Fibroblast of gingiva (primary cell): ENCODE measurements at regions not wholly inside any gene's neighbourhood (a gene's known extent, or its start where the extent isn't known, plus 50 kb on each side); places are given as distances from the start of the nearest gene placed in this dataset.
"Not testable (repeated sequence)": the region's sequence is repeated elsewhere in the genome, so short reads cannot be mapped to it uniquely, and the experiment has no call there.

Experiments
- DNase-seq: peaks from one replicate; pipeline ENCODE4 v3.0.0-alpha.2; 2011; ENCODE audit warnings: low read depth

DNA sequence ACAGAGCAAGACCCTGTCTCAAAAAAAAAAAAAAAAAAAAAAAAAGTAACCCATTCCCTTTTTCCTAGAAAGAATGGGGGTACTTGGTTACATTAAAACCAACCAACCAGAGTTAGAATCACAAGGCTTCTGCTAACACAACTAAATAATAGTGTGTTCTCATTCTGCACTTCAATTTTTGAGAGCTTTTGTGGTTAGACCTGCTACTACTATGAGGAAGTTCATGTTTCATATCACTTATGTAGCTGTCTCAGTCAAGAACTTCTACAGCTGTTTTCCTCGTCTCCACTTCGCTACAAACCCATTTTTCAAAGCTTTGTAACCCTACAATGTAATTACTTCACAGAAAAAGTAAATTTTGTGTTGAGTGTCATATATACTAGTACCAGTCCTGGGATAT, 58.3 kb downstream of the PDHA2 start:
- no peak for DNase-seq

- DNase-seq = no peak
Measured at GRCh38 chr4:95909211-95909610, 69.3 kb downstream of the PDHA2 start.

- no peak for DNase-seq
Measured at GRCh38 chr4:95910749-95911148, 70.9 kb downstream of the PDHA2 start.

DNA sequence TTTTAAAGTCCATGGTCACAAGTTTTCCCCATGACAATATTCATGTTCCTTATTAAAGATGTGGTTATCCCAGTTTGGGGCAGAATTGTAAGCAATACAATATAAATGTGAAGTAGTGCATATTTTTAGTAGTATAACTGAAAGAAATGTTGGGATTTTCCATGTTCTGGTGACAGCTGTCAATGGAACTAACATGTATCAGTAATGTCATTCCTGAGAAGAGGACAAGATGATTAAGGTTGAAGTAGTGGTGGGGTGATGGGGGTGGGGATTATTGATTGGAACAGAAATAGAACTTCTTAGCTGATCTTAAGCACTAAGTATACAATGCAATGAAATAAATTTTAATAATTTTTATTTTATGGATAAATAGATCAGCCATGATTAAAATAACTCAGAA, 81.6 kb downstream of the PDHA2 start:
- no peak for DNase-seq

GRCh38 chr4:95929448-95930064, 89.7 kb downstream of the PDHA2 start:
- no peak for DNase-seq

DNA sequence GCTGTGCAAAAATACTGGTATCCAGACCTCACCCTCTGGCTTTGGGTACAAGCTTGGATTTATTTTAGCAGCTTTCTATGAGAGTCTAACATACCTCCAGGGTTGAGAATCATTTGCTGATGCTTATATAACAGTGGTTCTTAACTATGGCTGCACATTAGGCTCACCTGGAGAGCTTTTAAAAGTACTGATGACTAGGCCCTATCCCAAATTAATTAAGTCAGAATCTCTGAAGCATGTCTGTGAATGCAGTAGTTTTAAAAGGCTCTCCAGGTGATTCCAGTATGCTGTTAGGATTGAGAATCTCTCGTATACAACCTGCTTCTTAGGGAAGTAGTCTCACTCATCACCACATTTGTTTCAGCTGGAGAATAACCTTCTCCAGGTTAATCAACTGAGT, 99.2 kb downstream of the PDHA2 start:
- no peak for DNase-seq

DNA sequence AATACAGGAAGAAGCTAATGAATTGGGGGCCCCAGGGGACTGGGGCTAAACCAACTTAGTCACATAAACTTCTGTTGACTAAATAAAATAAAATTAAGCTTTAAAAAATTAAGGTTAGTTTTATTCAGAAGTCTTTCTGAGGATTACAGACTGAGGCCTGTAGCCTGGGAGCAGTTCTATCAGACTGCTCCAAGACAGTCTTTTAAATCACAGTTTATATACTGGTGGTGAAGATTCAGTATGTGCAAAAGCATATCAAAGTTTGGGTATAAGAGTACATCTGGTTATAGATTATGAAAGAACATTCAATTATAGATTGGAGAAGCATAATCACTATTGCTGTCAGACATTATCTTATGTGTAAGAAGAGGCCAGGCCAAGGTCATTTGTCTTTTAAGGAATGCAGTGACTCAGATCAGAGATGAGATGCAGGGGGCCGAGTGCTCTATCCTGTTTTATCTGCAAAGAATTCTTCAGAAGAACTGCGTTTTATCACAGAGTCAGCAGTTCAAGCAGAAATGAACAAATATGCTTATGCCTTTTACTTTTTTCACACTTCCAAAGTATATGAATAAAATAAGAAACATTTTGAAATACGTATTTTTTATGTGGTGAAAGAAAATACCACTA, 109.4 kb downstream of the PDHA2 start:
- no peak for DNase-seq

DNA sequence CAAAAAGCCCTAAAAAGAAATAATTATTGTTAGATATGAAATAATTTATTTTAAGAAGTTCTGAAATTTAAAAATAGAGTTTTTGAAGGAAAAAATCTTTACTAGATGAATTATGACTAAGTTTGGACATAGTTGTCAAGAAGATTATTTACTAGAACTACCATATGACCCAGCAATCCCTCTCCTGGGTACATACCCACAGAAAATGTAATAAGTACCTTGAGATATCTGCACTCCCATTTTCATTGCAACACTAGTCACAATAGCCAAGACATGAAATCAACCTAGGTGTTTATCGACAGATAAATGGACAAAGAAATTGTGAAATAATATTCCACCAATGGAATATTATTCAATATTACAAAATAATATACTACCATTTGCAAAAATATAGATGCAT, 109.9 kb downstream of the PDHA2 start:
- DNase-seq = no peak

DNA sequence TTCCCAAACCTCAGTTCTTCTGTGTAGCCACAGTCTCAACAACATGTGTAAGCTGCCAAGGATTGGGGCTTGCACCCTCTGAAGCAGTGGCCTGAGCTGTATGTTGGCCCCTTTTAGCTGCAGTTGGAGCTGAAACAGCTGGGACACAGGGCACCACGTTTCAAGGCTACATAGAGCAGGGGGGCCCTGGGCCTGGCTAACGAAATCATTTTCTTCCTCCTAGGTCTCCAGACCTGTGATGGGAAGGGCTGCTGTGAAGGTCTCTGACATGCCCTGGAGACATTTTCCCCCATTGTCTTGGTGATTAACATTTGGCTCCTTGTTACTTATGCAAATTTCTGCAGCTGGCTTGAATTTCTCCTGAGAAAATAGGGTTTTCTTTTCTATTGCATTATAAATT, 112.6 kb downstream of the PDHA2 start:
- DNase-seq = not testable (repeated sequence)

DNA sequence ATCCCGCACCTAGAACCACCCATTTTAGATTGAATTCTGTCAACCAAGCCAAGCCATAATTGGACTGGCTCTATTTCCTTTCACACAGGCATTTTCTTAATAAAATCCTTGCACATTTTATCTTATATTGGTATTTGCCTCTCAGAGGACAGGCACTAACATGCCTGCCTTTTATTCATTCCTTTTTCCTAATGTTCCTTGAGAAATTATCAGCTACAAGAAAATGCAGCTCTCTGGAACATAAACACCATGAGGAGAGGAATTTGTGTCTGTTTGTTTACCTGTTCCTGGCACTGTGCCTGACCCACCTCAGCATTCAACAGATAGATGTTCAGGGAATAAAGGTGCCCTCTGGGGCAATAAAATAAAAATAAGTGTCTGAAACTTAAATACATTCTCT, 116.2 kb downstream of the PDHA2 start:
- DNase-seq = no peak

GRCh38 chr4:95957054-95957453, 117.2 kb downstream of the PDHA2 start:
- no peak for DNase-seq

GRCh38 chr4:95957759-95958158, 117.9 kb downstream of the PDHA2 start:
- DNase-seq = no peak

DNA sequence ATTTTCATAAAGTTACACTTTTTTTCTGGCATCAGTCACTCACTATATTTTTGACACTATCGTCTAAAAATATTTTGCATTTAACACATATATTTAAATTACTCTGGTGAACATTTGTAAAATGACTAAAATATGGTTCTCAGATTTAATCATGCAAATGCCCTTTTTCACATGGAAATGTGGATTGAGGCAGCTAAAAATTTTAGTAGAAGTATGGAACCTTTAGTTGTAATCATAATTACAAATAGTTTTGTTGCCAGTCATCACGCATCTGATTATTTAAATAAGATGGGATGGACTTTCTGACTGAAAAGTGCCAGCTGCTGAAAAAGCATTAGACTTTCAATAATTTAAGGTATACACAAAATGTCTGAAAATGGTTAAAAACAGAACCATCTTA, 119.3 kb downstream of the PDHA2 start:
- DNase-seq = no peak

DNA sequence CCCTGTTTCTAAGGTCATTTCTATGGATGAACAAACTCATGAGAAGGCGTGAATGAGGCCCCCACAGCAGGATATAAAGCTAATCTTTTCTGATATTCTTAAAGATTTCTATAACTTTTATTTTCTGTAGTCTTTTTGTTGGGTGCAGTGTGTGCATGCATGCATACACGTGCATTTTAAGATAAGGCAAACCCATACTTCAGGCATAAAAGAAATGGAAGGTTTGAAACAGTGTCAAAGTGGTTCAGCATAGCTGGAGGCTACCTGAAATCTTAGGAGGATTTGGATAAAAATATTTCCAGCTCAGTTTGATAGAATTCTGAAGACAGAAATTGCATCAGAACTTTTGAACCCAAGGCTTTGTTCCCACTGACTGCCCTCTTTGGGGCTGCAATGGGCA, 119.7 kb downstream of the PDHA2 start:
- no peak for DNase-seq

GRCh38 chr4:95963456-95963855, 123.6 kb downstream of the PDHA2 start:
- DNase-seq = no peak

DNA sequence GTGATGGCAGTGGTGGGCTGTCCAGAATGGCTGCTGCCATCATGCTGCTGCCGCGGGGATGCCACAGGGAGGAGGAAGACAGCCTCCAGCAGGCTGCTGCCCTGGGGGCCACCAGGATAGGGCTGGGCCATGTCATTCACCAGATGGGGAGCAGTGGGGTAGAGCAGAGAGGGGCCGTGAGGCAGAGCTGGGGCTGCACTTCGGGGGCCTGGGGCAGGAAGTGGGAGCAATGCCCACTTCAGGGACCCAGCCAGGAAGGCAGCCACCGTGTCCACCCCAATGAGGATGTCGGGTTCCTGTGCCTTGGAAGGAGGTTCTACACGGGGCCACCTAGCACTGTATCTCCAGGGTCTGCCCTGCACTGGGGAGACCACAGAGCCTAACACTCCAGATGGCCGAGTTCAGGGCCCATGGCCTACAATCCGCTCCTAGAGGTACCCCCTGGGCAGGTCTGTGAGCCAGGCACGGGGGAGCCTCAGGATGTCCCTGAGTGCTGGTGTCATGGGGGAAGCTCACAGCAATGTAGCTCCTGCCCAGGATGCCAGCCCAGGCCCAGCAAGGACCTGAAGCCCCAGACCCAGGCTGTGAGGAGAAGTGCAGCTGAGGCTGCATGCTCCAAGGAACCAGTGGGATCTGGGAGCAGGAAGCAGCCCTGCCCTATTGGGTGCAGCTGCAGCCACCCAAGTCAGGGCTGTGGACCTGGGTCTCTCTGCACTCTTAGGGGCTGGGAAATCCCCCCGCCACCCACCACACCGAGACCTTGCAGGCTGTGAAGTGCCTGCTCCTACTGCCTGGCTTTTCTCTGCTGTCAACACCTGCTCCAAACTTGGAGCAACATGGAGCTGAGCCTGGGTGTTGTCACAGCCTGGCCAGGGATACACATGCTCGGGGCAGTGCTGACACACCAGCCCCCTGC, 140.3 kb downstream of the PDHA2 start:
- DNase-seq = no peak

GRCh38 chr4:95980877-95981360, 141.0 kb downstream of the PDHA2 start:
- DNase-seq = no peak

DNA sequence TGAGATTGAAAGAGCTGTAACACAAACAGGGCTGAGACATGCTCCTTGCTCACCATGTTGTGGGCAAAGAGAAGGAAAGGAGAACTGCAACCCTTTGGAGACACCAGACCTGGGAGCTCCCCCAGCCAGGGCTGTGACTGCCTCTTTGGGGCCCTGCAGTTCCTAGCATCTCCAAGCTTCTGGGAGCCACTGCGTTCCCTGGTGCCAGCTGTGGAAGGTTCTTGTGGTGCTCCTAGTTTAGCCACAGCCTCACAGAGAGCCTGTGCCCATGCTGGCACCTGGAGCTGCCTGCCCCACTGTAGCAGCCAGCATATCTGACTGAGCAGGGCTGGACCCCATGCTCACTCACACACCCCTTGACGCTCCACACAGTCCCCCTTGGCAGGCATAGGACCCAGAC, 141.7 kb downstream of the PDHA2 start:
- no peak for DNase-seq

DNA sequence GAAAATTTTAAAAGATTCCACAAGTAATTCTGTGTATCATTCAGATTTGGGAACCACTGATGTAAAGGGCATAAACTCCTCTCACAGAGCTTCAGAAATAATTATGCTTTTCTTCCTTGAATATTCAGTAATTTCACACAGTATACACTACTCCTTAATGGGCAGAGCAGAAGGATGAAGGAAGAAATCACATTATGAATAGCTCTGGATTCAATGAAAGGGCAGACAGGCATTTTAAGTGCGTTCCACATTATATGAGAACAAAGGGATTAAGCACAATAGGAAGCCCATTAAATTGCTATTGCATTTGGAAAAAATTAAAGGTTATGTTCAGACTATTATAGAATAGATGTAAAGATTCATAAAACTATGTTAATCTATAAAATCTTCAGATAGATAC, 142.6 kb downstream of the PDHA2 start:
- DNase-seq = no peak

DNA sequence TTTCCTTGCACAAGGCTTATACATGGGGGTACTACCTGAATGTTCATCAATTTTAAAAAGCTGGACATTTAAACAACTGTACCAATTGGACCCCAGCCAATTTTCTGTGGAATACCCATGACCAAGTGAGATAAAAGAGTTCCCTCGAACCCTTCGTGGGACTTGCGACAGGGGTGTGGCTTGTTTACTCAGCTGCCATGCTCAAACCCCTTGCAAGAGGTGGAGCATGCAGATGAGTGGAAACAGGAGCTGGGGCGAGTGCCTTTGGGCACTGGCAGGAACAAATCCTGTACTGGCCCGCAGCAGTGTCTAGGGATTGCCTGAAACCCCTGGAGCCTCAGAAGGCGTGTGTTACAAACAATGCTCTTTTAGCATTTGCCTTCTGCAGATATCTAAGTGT, 144.2 kb downstream of the PDHA2 start:
- no peak for DNase-seq

DNA sequence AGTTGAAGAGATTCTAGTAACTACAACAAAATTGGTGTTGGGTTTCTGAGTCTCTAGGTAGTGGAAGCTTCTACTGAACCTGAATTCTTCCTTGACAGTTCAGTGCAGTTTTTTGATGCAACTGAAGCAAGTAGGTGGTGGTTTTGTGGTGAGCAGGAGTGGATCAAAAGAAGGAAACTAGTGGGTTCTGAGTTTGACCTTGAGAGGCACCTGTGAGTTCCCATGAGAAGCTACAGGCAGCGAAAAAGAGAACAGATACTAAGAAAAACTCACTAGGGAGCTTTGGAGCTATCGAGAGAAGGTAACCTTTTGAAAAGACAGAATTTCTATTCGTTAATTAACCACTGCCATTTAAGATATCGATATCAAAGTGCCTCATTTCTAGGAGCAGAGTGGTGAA, 145.2 kb downstream of the PDHA2 start:
- no peak for DNase-seq

DNA sequence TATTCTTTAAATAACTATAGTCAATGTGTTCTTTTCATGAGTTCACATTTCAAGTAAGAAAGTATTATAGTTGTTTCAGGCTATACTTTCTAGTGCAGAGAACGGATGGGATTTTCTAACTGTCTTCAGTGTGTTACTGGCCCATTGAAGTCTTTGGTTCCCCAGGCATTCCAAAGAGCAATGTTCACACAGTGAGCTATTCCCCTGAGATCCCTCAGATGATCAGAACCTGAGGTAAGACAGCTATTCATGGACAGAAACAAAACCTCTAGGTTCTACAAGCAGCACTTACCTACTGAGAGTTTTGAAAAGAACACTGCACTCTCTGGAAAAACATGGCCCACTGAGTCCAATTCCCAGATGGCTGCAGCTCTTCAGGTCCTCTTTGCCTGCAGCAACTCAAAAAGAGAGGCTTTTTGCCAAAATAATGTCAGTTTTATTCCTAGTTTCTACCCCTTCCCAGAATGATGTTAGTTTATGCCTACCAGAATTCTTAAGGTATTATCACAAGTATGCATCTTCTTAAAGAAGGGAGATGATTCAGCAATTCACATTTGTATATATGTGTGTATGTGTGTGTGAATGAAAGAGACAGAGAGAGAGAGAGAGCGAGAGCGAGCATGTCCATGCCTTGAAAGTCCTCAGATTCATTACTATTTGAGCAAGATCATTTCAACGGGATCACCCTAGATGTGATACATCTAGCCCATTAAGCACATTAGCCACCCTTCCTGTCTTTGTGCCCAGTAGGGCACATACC, 146.1 kb downstream of the PDHA2 start:
- no peak for DNase-seq
